HG03097 (cell line): ENCODE measurements at regions not wholly inside any gene's neighbourhood (a gene's known extent, or its start where the extent isn't known, plus 50 kb on each side); places are given as distances from the start of the nearest gene placed in this dataset.
"Not testable (repeated sequence)": the region's sequence is repeated elsewhere in the genome, so short reads cannot be mapped to it uniquely, and the experiment has no call there.

Source experiments
- ATAC-seq: cut with Tn5 transposase; IDR thresholded peaks from one replicate; pipeline ENCODE4 v1.9.1; 2021; ENCODE audit not compliant: unreplicated experiment, low FRiP score

DNA sequence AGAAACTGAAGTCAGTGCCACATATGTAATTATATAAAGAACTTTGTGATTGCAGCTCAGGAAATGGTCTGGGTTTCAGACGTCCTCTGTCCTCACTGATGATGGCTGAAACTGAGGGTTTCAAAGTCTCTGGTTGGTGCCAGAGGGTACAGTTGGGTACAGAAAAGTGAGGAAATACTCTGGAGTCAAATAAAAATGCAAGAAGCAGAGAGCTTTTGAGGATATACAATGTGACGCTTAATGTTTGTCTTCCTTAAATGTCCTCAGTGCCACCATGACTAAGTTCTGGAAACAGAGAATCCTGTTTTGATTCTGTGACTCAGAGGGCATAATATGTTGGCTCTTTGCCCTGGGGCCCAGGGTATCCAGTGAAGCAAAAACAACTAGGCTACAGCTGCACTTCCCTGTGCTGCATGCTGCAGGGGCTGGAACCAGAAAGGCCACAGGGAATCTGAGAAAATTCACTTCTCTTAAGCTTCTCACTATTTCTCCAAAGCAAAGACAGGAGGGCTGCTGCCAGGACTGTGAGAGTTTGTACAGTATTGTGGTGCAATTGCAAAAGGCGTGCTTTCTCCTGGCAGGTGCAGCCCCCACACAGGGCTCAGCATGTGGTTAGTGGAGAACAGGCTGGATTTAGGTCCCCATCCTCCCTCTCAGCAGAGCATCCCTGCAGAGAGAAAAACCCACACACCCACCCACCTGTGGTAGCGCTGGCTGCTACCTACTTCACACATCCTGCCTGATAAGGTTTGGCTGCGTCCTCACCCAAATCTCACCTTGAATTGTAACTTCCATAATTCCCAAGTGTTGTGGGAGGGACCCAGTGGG, 169.5 kb upstream of the SVIL start:
- ATAC-seq: peak; percentile 28

DNA sequence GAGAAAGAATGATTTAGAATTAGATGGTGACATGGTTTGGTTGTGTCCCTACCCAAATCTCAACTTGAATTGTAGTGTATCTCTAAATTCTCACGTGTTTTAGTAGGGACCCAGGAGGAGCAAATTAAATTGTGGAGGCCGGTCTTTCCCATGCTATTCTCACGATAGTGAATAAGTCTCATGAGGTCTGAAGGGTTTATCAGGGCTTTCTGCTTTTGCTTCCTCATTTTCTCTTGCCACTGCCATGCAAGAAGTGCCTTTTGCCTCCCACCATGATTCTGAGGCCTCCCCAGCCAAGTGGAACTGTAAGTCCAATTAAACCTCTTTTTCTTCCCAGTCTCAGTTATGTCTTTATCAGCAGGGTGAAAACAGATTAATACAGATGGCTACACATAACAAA, 167.4 kb upstream of the SVIL start:
- ATAC-seq: no peak

GRCh38 chr10:29798921-29799690, 164.3 kb upstream of the SVIL start:
- ATAC-seq: no peak

GRCh38 chr10:29797616-29798015, 162.8 kb upstream of the SVIL start:
- ATAC-seq: no peak

DNA sequence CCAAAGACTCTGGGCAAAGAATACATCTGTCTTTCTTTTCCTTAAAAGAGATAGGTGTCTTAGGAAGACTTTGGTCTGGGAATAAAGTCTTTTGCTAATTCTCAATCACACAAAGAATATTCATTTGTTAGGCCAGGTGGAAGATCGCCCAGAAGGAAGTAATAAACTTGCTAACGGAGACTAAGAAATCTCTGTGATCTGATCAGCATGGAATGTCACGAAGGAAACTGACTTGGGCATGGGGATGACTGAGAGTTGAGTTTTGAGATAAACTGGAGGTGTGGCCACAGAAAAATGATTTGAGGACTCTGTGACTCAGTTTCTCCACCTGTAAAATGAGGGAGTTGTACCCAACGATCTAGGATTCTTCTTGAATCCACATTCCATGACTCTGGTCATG, 161.1 kb upstream of the SVIL start:
- ATAC-seq: no peak

GRCh38 chr10:29794776-29795611, 160.2 kb upstream of the SVIL start:
- ATAC-seq: no peak

DNA sequence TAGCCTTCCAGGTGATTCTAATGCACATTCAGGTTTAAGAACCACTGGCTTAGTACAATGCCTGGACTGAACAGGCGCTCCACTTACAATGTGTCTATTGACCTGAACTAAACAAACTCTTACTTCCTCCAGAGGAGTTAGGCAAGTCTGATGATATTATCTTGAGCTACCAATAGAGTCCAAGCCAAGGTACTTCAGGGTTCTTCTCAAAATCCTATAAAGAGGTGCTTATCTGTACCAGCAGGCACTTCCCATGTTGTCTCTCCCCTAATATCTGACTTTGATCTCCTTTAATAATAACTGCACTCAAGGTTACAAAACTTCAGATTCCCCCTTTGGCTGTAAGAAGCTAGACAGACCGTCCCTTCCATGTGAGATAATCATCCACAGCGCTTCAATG, 157.0 kb upstream of the SVIL start:
- ATAC-seq: no peak

GRCh38 chr10:29790207-29790606, 155.4 kb upstream of the SVIL start:
- ATAC-seq: no peak

DNA sequence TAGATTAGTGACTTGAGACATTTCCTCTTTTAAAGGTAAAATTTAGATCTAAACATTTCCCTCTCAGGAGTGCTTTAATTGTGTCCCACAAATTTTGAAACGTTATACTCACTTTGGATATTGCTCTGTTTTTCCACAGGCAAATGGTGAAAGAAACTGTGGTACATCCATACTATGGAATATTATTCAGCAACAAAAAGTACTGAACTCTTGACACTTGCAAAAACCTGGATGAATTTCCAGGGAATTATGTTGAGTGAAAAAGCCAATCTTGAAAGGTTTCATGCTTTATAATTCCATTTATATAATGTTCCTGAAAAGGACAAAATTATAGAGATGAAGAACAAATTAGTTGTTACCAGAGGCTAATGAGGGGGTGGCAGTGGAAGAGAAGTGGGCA, 153.3 kb upstream of the SVIL start:
- no peak for ATAC-seq

GRCh38 chr10:29785701-29786100, 150.9 kb upstream of the SVIL start:
- no peak for ATAC-seq

DNA sequence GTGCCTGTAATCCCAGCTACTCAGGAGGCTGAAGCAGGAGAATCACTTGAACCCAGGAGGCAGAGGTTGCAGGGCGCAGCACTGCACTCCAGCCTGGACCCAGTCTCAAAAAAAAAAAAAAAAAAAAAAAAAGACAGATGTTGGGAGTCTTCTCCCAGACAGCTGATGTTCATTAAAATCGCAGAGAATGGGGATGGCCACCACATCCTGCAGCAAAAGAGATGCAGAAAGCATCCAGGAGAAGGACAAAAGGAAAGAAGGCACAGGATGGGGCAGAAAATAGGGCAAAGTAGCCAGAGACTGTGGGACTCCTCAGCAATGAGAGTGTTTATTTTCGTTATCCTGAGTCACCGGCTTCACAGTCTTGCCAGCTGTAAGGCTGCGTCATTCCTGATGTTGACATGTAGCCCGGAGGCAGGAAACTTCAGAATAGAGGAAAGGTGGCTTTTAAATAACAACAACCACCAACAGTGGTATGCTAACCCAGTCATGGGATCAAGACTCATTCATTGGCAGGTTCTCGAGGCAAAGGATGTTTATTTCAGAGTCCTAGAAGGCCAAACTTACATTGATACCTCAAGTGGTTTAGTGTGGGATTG, 149.5 kb upstream of the SVIL start:
- ATAC-seq: no peak

- no peak for ATAC-seq
Measured at GRCh38 chr10:29783201-29783947, 148.6 kb upstream of the SVIL start.

GRCh38 chr10:29780639-29781038, 145.9 kb upstream of the SVIL start:
- ATAC-seq: no peak

GRCh38 chr10:29780096-29780495, 145.3 kb upstream of the SVIL start:
- no peak for ATAC-seq

DNA sequence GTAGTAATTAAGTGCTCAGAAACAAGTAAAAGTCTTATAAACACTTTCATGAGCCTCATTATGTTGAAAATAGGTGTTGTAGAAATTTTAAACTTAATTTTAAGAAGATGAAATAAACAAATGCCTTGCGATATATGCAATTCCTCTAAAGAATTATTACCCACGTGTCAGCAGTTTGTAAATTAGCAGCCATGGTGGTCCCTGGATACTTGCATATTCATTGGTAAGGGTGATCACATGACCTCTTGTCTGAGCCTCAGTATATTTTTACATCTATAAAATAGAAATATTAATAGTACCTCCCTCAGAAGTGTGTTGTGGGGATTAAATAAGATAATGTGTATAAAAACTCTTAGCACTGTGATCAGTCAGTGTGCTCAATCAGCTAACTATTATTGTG, 141.5 kb upstream of the SVIL start:
- ATAC-seq: no peak

- no peak for ATAC-seq
Measured at GRCh38 chr10:29774475-29774874, 139.7 kb upstream of the SVIL start.

DNA sequence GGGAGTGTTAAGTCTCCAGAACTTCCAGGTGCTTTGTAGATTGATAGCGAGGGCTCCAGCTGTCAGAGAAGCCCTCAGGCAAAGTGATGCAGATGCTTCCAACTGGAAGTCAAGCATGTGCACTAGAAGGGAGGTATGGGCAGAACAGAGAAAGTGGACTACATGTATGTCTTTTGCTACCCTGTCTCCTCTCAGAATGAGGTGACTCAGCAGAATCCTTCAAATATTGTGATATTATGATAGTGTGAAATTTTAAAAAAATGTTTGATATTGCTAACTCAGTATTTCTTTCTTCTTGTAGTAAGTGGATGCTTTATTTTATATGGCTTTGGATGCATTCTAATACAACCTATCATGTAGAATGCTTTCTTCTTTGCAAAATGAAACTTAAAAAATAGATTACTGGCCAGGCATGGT, 138.9 kb upstream of the SVIL start:
- no peak for ATAC-seq

DNA sequence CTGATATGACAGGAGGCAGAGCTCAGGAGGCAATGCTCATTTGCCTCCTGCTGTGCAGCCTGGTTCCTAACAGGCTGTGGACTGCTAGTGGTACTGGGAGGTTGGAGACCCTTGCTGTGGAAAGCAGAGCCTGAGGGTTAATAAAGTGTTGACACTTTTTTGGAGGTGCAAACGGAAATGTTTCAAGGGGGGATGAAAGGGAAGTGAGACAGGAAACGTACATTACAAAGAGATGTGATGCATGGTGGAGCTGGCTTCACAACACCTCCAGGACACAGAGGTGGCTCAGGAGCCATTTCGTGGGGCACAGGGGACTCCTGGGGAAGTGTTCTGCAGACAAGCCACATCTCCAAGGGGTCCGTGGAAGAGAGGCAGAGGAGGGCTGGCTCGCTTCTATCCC, 137.6 kb upstream of the SVIL start:
- no peak for ATAC-seq

DNA sequence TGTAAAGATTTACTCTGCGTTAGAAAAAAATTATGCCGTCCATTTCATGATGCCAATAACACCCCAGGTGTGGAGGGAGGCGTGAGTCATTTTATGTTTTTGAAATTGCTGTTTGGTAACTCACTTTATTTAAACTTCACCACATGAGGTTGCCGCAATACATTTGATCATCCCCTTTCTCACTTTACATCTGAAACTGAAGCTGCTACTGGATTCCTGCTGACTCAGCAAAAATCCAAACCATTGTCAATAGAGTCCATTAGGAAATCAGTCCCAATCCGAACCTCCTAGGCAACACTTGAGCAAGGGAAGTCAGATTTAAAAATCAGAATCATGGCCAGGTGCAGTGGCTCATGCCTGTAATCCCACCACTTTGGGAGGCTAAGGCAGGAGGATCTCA, 136.6 kb upstream of the SVIL start:
- ATAC-seq: no peak

DNA sequence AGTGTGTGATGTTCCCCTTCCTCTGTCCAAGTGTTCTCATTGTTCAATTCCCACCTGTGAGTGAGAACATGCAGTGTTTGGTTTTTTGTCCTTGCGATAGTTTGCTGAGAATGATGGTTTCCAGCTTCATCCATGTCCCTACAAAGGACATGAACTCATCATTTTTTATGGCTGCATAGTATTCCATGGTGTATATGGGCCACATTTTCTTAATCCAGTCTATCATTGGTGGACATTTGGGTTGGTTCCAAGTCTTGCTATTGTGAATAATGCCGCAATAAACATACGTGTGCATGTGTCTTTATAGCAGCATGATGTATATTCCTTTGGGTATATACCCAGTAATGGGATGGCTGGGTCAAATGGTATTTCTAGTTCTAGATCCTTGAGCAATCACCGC, 134.5 kb upstream of the SVIL start:
- not testable (repeated sequence) for ATAC-seq
